ENCODE measurements at regions not wholly inside any gene's neighbourhood (a gene's known extent, or its start where the extent isn't known, plus 50 kb on each side); places are given as distances from the start of the nearest gene placed in this dataset.

GRCh38 chr1:238186887-238187574 lies 296.3 kb upstream of the ZP4 start:
- Histone ChIP-seq H3K4me1 (ENCODE audit: insufficient read depth, low read length) (no peaks in the 10 kb centered on the region), H3K36me3 (ENCODE audit: insufficient read depth, low read length) (no peaks in the 10 kb centered on the region), H3K27ac (ENCODE audit: low read length) (no peak overlapping the region), H3K4me3 (ENCODE audit: low read depth in 1 of 2, low read length in 2 of 2) (no peak overlapping the region), H3K9me3 (ENCODE audit: insufficient read depth, low read length, severe bottlenecking) (no peaks in the 10 kb centered on the region), H2AFZ (ENCODE audit: low read depth, low read length) (no peak overlapping the region), H3K79me2 (ENCODE audit: insufficient read depth, low read length) (no peaks in the 10 kb centered on the region), H3K9ac (ENCODE audit: low read depth, low read length) (no peak overlapping the region), H4K20me1 (ENCODE audit: insufficient read depth, low read length) (no peaks in the 10 kb centered on the region), H3K27me3 (ENCODE audit: insufficient read depth, low read length, poor library complexity) (no peaks in the 10 kb centered on the region), H3K4me2 (ENCODE audit: insufficient read depth, low read length) (no peak overlapping the region)
- TF ChIP-seq EZH2 (IDR thresholded peaks at IDR 0.05; ENCODE audit: borderline replicate concordance, low read depth, low read length, severe bottlenecking) (no peak), CTCF (IDR thresholded peaks at IDR 0.05; ENCODE audit: borderline replicate concordance, extremely low read depth, low read length, poor library complexity, severe bottlenecking) (no peak)
- no peak for DNase-seq
- ATAC-seq (ENCODE audit: insufficient read depth, low read depth), result no peak

GRCh38 chr1:238177960-238178645 lies 287.4 kb upstream of the ZP4 start:
- Histone ChIP-seq H3K4me2 (ENCODE audit: insufficient read depth, low read length) (no peak overlapping the region), H3K9me3 (ENCODE audit: insufficient read depth, low read length, severe bottlenecking) (peaks cover 5% of the 10 kb centered on the region), H3K9ac (ENCODE audit: low read depth, low read length) (no peak overlapping the region), H3K36me3 (ENCODE audit: insufficient read depth, low read length) (no peaks in the 10 kb centered on the region), H3K27ac (ENCODE audit: low read length) (no peak overlapping the region), H2AFZ (ENCODE audit: low read depth, low read length) (no peak overlapping the region), H3K79me2 (ENCODE audit: insufficient read depth, low read length) (no peaks in the 10 kb centered on the region), H3K4me1 (ENCODE audit: insufficient read depth, low read length) (no peaks in the 10 kb centered on the region), H4K20me1 (ENCODE audit: insufficient read depth, low read length) (no peaks in the 10 kb centered on the region), H3K4me3 (ENCODE audit: low read depth in 1 of 2, low read length in 2 of 2) (no peak overlapping the region), H3K27me3 (ENCODE audit: insufficient read depth, low read length, poor library complexity) (no peaks in the 10 kb centered on the region)
- DNase-seq (no peak), ATAC-seq (ENCODE audit: insufficient read depth, low read depth) (no peak)
- TF ChIP-seq EZH2 (IDR thresholded peaks at IDR 0.05; ENCODE audit: borderline replicate concordance, low read depth, low read length, severe bottlenecking) (no peak), CTCF (IDR thresholded peaks at IDR 0.05; ENCODE audit: borderline replicate concordance, extremely low read depth, low read length, poor library complexity, severe bottlenecking) (no peak)

GRCh38 chr1:238177351-238177750 lies 286.6 kb upstream of the ZP4 start:
- Histone ChIP-seq H3K36me3 (ENCODE audit: insufficient read depth, low read length) (no peaks in the 10 kb centered on the region), H3K9ac (ENCODE audit: low read depth, low read length) (no peak overlapping the region), H3K79me2 (ENCODE audit: insufficient read depth, low read length) (no peaks in the 10 kb centered on the region), H3K9me3 (ENCODE audit: insufficient read depth, low read length, severe bottlenecking) (peaks cover 5% of the 10 kb centered on the region), H3K27me3 (ENCODE audit: insufficient read depth, low read length, poor library complexity) (no peaks in the 10 kb centered on the region), H2AFZ (ENCODE audit: low read depth, low read length) (no peak overlapping the region; the same call in 1 of the 2 replicates), H3K4me1 (ENCODE audit: insufficient read depth, low read length) (no peaks in the 10 kb centered on the region), H4K20me1 (ENCODE audit: insufficient read depth, low read length) (no peaks in the 10 kb centered on the region), H3K4me3 (ENCODE audit: low read depth in 1 of 2, low read length in 2 of 2) (no peak overlapping the region), H3K27ac (ENCODE audit: low read length) (no peak overlapping the region), H3K4me2 (ENCODE audit: insufficient read depth, low read length) (no peak overlapping the region)
- TF ChIP-seq CTCF (IDR thresholded peaks at IDR 0.05; ENCODE audit: borderline replicate concordance, extremely low read depth, low read length, poor library complexity, severe bottlenecking) (no peak), EZH2 (IDR thresholded peaks at IDR 0.05; ENCODE audit: borderline replicate concordance, low read depth, low read length, severe bottlenecking) (no peak)
- no peak for ATAC-seq (ENCODE audit: insufficient read depth, low read depth)
- DNase-seq, result no peak

Data from DND-41 (cell line).